ENCODE measurements at regions not wholly inside any gene's neighbourhood (a gene's known extent, or its start where the extent isn't known, plus 50 kb on each side); places are given as distances from the start of the nearest gene placed in this dataset.

DNA sequence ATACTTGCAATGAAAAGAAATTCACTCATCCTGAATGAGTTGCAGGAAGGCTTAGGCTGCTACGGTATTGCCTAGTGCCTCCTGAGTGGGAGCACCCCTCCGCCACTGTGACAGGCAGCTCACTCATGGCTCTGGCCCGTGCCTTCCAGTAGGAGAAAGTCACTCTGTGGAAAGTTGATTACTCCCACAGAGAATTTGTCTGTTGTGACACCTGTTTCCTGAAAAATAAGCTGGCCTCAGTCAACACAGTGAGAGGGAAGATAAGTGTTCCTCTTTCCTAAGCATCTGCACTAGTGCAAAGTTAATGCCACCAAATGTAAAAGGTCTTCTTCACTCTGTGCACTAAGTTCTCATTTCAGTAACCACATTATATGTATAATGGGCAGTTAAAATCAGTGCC lies 158.8 kb upstream of the INHBA start:
- TF ChIP-seq, protein P1, sequence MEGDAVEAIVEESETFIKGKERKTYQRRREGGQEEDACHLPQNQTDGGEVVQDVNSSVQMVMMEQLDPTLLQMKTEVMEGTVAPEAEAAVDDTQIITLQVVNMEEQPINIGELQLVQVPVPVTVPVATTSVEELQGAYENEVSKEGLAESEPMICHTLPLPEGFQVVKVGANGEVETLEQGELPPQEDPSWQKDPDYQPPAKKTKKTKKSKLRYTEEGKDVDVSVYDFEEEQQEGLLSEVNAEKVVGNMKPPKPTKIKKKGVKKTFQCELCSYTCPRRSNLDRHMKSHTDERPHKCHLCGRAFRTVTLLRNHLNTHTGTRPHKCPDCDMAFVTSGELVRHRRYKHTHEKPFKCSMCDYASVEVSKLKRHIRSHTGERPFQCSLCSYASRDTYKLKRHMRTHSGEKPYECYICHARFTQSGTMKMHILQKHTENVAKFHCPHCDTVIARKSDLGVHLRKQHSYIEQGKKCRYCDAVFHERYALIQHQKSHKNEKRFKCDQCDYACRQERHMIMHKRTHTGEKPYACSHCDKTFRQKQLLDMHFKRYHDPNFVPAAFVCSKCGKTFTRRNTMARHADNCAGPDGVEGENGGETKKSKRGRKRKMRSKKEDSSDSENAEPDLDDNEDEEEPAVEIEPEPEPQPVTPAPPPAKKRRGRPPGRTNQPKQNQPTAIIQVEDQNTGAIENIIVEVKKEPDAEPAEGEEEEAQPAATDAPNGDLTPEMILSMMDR (conservative IDR thresholded peaks at IDR 0.05): no peak
- no peak for TF ChIP-seq ZFX (IDR thresholded peaks at IDR 0.05)

Data from C4-2B (cell line).